Effector CD8-positive, alpha-beta T cell (primary cell): ENCODE measurements at regions not wholly inside any gene's neighbourhood (a gene's known extent, or its start where the extent isn't known, plus 50 kb on each side); places are given as distances from the start of the nearest gene placed in this dataset.

ENCODE experiments used
- DNase-seq: peaks from one replicate; lab custom pipeline; 2025; lab: John Stamatoyannopoulos, UW

GRCh38 chr6:21648475-21649050, 55.0 kb downstream of the SOX4 start:
- DNase-seq, result no peak

- no peak for DNase-seq
These were observed 59.8 kb downstream of the SOX4 start for GRCh38 chr6:21653323-21653722.

- DNase-seq, result no peak
These were observed 60.4 kb downstream of the SOX4 start for GRCh38 chr6:21653905-21654304.

- DNase-seq, result no peak
These were observed 60.8 kb downstream of the SOX4 start for GRCh38 chr6:21654361-21654760.

- no peak for DNase-seq
These were observed 70.4 kb downstream of the SOX4 start for GRCh38 chr6:21663966-21664313.

GRCh38 chr6:21664314-21665109, 71.0 kb downstream of the SOX4 start:
- DNase-seq, result no peak

GRCh38 chr6:21665110-21665391, 71.5 kb downstream of the SOX4 start:
- DNase-seq, result no peak

GRCh38 chr6:21665392-21666200, 72.0 kb downstream of the SOX4 start:
- no peak for DNase-seq

GRCh38 chr6:21666201-21666691, 72.7 kb downstream of the SOX4 start:
- DNase-seq, result no peak

- DNase-seq, result no peak
These were observed 73.5 kb downstream of the SOX4 start for GRCh38 chr6:21666853-21667681.

GRCh38 chr6:21668795-21669194, 75.2 kb downstream of the SOX4 start:
- DNase-seq, result no peak

GRCh38 chr6:21676769-21677168, 83.2 kb downstream of the SOX4 start:
- no peak for DNase-seq

- DNase-seq, result no peak
These were observed 85.4 kb downstream of the SOX4 start for GRCh38 chr6:21678990-21679389.

- DNase-seq, result no peak
These were observed 86.3 kb downstream of the SOX4 start for GRCh38 chr6:21679761-21680265.

- DNase-seq, result no peak
These were observed 87.1 kb downstream of the SOX4 start for GRCh38 chr6:21680611-21681010.

- DNase-seq, result no peak
These were observed 96.9 kb downstream of the SOX4 start for GRCh38 chr6:21690489-21690888.

GRCh38 chr6:21691685-21692346, 98.3 kb downstream of the SOX4 start:
- DNase-seq, result no peak

- no peak for DNase-seq
These were observed 99.2 kb downstream of the SOX4 start for GRCh38 chr6:21692721-21693120.

- DNase-seq, result no peak
These were observed 100.6 kb downstream of the SOX4 start for GRCh38 chr6:21694168-21694567.

GRCh38 chr6:21707524-21708319, 114.2 kb downstream of the SOX4 start:
- DNase-seq, result no peak

GRCh38 chr6:21708320-21708580, 114.7 kb downstream of the SOX4 start:
- no peak for DNase-seq
